Fibroblast of the aortic adventitia (primary cell): ENCODE measurements at regions not wholly inside any gene's neighbourhood (a gene's known extent, or its start where the extent isn't known, plus 50 kb on each side); places are given as distances from the start of the nearest gene placed in this dataset.

Experiments used
- DNase-seq: peaks from one replicate; pipeline ENCODE4 v3.0.0-alpha.2; 2010; ENCODE audit warnings: low read depth
- H3K4me3 ChIP-seq: 2 replicates; pipeline ENCODE4 v1.5.1; 2011; ENCODE audit warnings: low read depth, mild to moderate bottlenecking, control low read depth, low read length, moderate library complexity
- TF ChIP-seq, protein P1 (sequence below): IDR thresholded peaks from 2 replicates; pipeline ENCODE4 v1.5.1; 2011; ENCODE audit warnings: mild to moderate bottlenecking, low read length, control low read depth, inconsistent platforms; ENCODE audit not compliant: insufficient read depth

GRCh38 chr20:39222101-39222500, 260.0 kb downstream of the DHX35 start:
- TF ChIP-seq, protein P1, sequence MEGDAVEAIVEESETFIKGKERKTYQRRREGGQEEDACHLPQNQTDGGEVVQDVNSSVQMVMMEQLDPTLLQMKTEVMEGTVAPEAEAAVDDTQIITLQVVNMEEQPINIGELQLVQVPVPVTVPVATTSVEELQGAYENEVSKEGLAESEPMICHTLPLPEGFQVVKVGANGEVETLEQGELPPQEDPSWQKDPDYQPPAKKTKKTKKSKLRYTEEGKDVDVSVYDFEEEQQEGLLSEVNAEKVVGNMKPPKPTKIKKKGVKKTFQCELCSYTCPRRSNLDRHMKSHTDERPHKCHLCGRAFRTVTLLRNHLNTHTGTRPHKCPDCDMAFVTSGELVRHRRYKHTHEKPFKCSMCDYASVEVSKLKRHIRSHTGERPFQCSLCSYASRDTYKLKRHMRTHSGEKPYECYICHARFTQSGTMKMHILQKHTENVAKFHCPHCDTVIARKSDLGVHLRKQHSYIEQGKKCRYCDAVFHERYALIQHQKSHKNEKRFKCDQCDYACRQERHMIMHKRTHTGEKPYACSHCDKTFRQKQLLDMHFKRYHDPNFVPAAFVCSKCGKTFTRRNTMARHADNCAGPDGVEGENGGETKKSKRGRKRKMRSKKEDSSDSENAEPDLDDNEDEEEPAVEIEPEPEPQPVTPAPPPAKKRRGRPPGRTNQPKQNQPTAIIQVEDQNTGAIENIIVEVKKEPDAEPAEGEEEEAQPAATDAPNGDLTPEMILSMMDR = no peak
- DNase-seq = no peak

DNA sequence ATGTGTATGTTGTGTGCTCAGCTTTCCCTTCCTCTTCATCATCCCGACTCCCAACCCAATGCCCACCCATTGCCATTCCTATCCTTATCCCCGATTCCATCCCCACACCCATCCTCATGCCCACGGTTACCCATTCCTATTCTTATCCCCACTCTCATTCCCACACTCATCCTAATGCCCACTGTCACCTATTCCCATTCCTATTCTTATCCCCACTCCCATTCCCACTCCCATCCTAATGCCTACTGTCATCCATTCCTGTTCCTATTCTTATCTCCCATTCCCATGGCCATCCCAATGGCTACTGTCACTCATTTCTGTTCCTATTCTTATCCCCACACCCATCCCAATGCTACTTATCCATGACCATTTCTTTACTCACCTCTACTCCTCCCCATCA, 254.1 kb downstream of the DHX35 start:
- H3K4me3 ChIP-seq = no peak overlapping the region
- DNase-seq = no peak
- TF ChIP-seq, protein P1 = no peak

More at GRCh38 chr20:39222101-39222500, 260.0 kb downstream of the DHX35 start:
- H3K4me3 ChIP-seq = no peak overlapping the region

GRCh38 chr20:39214828-39215227, 252.7 kb downstream of the DHX35 start:
- DNase-seq = no peak
- no peak overlapping the region for H3K4me3 ChIP-seq
- TF ChIP-seq, protein P1 = no peak

DNA sequence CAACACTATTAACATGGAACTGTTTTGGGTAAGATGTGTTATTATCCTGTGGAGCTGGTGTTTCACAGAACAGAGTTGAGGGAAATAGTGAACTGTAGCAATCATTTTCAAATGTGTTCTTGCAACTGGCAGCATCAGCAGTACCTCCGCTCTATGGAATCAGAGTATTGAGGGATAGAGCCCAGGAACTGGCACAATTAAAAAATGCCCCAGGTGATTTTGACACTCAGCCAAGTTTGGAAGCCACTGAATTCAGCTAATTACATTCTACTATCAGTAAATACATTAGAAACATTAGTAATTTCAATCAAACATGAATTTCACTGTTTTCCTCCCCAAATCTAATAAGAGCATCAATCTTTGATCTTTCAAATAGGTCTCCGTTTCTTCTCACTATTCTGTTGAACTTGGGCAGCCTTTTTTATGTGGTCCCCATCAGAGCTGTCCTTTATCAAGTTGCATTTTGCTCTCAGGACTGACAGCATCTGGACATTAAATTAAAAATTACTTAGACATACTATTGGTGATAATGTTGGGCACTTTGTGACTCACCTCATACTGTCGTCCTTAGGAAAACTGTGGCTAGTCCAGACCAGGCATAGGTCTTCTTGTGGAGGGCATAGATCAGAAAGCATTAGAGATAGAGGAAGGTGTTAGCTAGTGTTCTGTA, 251.5 kb downstream of the DHX35 start:
- TF ChIP-seq, protein P1 = no peak
- H3K4me3 ChIP-seq = no peak overlapping the region
- no peak for DNase-seq

GRCh38 chr20:39211060-39211748, 249.1 kb downstream of the DHX35 start:
- no peak overlapping the region for H3K4me3 ChIP-seq
- DNase-seq = no peak
- TF ChIP-seq, protein P1 = no peak

DNA sequence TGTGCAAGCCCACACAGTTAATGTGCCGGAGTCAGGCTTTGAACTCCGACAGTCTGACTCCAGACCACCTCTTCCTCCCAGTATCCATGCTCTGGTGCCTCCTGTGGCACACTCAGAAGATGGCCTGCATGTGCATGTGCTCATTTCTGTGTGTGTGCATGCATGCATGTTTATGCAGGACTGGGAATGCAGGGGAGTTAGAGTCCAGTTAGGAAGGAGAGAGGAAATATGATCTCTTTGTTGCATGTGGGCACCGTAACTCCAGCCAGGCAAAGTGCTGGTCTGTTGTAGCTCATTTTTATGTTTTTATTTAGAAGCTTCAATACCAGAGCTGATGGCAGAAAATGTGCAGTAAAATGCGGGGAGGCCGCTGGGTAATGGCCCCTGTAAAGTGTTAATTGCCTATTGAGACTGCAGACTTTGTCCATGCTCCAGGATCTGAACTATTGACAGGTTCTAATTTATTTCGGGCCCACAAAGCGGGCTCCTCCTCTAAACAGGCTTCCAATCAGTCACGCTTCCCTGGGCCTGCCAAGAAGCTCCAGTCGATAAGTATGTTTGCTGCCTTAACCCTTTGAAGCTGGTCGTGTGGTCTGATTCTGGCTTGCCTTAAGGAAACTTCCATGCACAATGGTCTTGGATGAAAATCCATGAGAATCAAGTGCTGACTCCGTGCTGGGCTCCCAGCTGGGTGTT, 248.3 kb downstream of the DHX35 start:
- no peak for DNase-seq
- TF ChIP-seq, protein P1 = no peak
- no peak overlapping the region for H3K4me3 ChIP-seq
